ENCODE measurements at regions not wholly inside any gene's neighbourhood (a gene's known extent, or its start where the extent isn't known, plus 50 kb on each side); places are given as distances from the start of the nearest gene placed in this dataset.

DNA sequence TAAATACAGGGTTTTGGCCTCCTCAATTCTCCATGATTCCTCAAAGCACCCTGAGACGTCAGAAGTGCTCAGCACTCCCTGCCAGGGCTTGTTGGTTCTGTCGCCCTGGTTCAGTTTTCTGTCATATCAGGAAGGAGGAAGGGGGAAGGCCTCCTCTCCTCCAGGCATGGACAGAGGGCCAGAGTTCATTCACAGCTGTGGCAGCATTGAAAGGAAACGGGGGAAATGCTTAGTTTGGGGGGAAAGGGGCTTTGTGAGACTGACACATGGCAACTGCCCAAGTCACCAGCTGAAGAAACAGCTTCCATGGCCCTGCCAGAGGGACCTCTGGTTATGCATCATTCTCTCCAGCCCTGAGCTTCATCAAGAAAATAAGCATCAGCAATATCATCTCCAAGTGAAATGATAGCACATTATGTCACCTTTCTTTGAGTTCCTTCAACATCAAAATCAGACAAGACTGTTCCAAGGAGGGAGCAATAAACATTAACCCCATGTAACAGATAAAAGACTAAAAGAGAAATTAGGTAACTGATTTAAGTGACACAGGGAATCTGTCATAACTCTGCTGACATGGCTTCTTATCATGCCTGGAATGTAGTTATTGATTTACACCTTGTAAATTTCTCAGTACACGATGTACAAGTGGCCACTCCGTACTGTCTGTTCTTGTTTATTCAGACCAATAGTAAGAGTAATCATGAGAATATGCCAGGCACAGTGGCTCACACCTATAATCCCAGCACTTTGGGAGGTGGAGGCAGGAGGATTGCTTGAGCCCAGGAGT, 103.2 kb upstream of the SLC25A33 start:
- TF ChIP-seq, protein P1, sequence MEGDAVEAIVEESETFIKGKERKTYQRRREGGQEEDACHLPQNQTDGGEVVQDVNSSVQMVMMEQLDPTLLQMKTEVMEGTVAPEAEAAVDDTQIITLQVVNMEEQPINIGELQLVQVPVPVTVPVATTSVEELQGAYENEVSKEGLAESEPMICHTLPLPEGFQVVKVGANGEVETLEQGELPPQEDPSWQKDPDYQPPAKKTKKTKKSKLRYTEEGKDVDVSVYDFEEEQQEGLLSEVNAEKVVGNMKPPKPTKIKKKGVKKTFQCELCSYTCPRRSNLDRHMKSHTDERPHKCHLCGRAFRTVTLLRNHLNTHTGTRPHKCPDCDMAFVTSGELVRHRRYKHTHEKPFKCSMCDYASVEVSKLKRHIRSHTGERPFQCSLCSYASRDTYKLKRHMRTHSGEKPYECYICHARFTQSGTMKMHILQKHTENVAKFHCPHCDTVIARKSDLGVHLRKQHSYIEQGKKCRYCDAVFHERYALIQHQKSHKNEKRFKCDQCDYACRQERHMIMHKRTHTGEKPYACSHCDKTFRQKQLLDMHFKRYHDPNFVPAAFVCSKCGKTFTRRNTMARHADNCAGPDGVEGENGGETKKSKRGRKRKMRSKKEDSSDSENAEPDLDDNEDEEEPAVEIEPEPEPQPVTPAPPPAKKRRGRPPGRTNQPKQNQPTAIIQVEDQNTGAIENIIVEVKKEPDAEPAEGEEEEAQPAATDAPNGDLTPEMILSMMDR (IDR thresholded peaks at IDR 0.05; ENCODE audit: low read depth, low read length): no peak
- no peak for TF ChIP-seq EZH2phosphoT487 (IDR thresholded peaks at IDR 0.05; ENCODE audit: low read depth)
